H9 (cell line): ENCODE measurements at regions not wholly inside any gene's neighbourhood (a gene's known extent, or its start where the extent isn't known, plus 50 kb on each side); places are given as distances from the start of the nearest gene placed in this dataset.

Experiments
- DNase-seq: peaks from one replicate; pipeline ENCODE4 v3.0.0-alpha.2; 2017
- H2AFZ ChIP-seq: one replicate; pipeline ENCODE4 v1.6.1; 2013; ENCODE audit warnings: mild to moderate bottlenecking, low read length, control low read depth, moderate library complexity
- H2AK5ac ChIP-seq: 2 replicates; pipeline ENCODE4 v1.6.1; 2013; ENCODE audit warnings: low read length, control low read depth, mixed read lengths; ENCODE audit not compliant: insufficient read length
- H2BK120ac ChIP-seq: one replicate; pipeline ENCODE4 v1.6.1; 2013; ENCODE audit warnings: low read depth, mild to moderate bottlenecking, low read length, control low read depth, inconsistent platforms; ENCODE audit not compliant: poor library complexity, severe bottlenecking
- H2BK12ac ChIP-seq: 2 replicates; pipeline ENCODE4 v1.6.1; 2013; ENCODE audit warnings: low read length, control low read depth, mixed read lengths, low read depth; ENCODE audit not compliant: insufficient read length
- H2BK15ac ChIP-seq: 2 replicates; pipeline ENCODE4 v1.6.1; 2013; ENCODE audit warnings: low read depth, low read length, control low read depth
- H2BK20ac ChIP-seq: one replicate; pipeline ENCODE4 v1.6.1; 2013; ENCODE audit warnings: low read depth, mild to moderate bottlenecking, low read length, control low read depth, inconsistent platforms; ENCODE audit not compliant: poor library complexity, severe bottlenecking
- H2BK5ac ChIP-seq: 2 replicates; pipeline ENCODE4 v1.6.1; 2013; ENCODE audit warnings: low read length, control low read depth, mixed read lengths; ENCODE audit not compliant: insufficient read length
- H3K14ac ChIP-seq: 2 replicates; pipeline ENCODE4 v1.6.1; 2013; ENCODE audit warnings: low read length, control low read depth; ENCODE audit not compliant: insufficient read depth
- H3K18ac ChIP-seq: 2 replicates; pipeline ENCODE4 v1.6.1; 2013; ENCODE audit warnings: low read depth, mild to moderate bottlenecking, mixed read lengths, low read length, control low read depth; ENCODE audit not compliant: insufficient read length
- H3K23ac ChIP-seq: 2 replicates; pipeline ENCODE4 v1.6.1; 2013; ENCODE audit warnings: low read length, control low read depth, mixed read lengths, low read depth; ENCODE audit not compliant: insufficient read length
- H3K23me2 ChIP-seq: 2 replicates; pipeline ENCODE4 v1.6.1; 2013; ENCODE audit warnings: low read depth, mild to moderate bottlenecking, mixed read lengths, low read length, control low read depth; ENCODE audit not compliant: insufficient read length, poor library complexity, severe bottlenecking
- H3K27ac ChIP-seq: 2 replicates; pipeline ENCODE4 v1.5.1; 2013; ENCODE audit warnings: low read length, control low read depth, mixed read lengths, low read depth; ENCODE audit not compliant: insufficient read length
- H3K27me3 ChIP-seq: 2 replicates; pipeline ENCODE4 v1.6.1; 2013; ENCODE audit warnings: low read length, control low read depth, inconsistent platforms; ENCODE audit not compliant: insufficient read depth
- H3K4ac ChIP-seq: 2 replicates; pipeline ENCODE4 v1.6.1; 2013; ENCODE audit warnings: low read depth, mild to moderate bottlenecking, control low read depth, inconsistent platforms, low read length, moderate library complexity
- H3K4me1 ChIP-seq: 2 replicates; pipeline ENCODE4 v1.6.1; 2013; ENCODE audit warnings: low read length, control low read depth, inconsistent platforms; ENCODE audit not compliant: insufficient read depth
- H3K4me2 ChIP-seq: 2 replicates; pipeline ENCODE4 v1.6.1; 2013; ENCODE audit warnings: low read length, control low read depth, mixed read lengths; ENCODE audit not compliant: insufficient read length, insufficient read depth
- H3K56ac ChIP-seq: 2 replicates; pipeline ENCODE4 v1.6.1; 2013; ENCODE audit warnings: low read depth, mild to moderate bottlenecking, mixed read lengths, low read length, control low read depth; ENCODE audit not compliant: insufficient read length
- H3K79me1 ChIP-seq: 2 replicates; pipeline ENCODE4 v1.6.1; 2013; ENCODE audit warnings: low read depth, mild to moderate bottlenecking, moderate library complexity, low read length, control low read depth, inconsistent platforms; ENCODE audit not compliant: insufficient read depth, poor library complexity, severe bottlenecking
- H3K79me2 ChIP-seq: 2 replicates; pipeline ENCODE4 v1.6.1; 2013; ENCODE audit warnings: low read length, control low read depth, inconsistent platforms; ENCODE audit not compliant: insufficient read depth
- H3K9ac ChIP-seq: 2 replicates; pipeline ENCODE4 v1.6.1; 2013; ENCODE audit warnings: low read length, control low read depth, mixed read lengths; ENCODE audit not compliant: insufficient read length; ENCODE audit errors: extremely low read depth
- H3K9me3 ChIP-seq: one replicate; pipeline ENCODE4 v1.6.1; 2013; ENCODE audit warnings: low read depth, low read length, inconsistent platforms; ENCODE audit not compliant: control insufficient read depth
- H3T11ph ChIP-seq: one replicate; pipeline ENCODE4 v1.6.1; 2013; ENCODE audit warnings: mild to moderate bottlenecking, low read length, control low read depth, inconsistent platforms
- H4K20me1 ChIP-seq: one replicate; pipeline ENCODE4 v1.6.1; 2013; ENCODE audit not compliant: control insufficient read depth, insufficient read length, insufficient read depth
- H4K5ac ChIP-seq: 2 replicates; pipeline ENCODE4 v1.6.1; 2013; ENCODE audit warnings: low read depth, mild to moderate bottlenecking, mixed read lengths, low read length, control low read depth; ENCODE audit not compliant: insufficient read length
- H4K8ac ChIP-seq: replicated peaks from 2 replicates; pipeline ENCODE4 v1.6.1; 2013; ENCODE audit warnings: low read length, control low read depth, mixed read lengths, low read depth; ENCODE audit not compliant: insufficient read length
- H4K91ac ChIP-seq: 2 replicates; pipeline ENCODE4 v1.6.1; 2013; ENCODE audit warnings: low read depth, mild to moderate bottlenecking, moderate library complexity, mixed read lengths, low read length, control low read depth; ENCODE audit not compliant: insufficient read length
- H3K27ac Mint-ChIP-seq, 3 experiments: 2 replicates in 2 of 3; 3 replicates in 1 of 3; pipeline ENCODE4 v1.8.0; 2020 to 2021; ENCODE audit warnings: mixed read lengths in 3 of 3, mild to moderate bottlenecking in 1 of 3, moderate library complexity in 1 of 3
- H3K27me3 Mint-ChIP-seq: 2 replicates; pipeline ENCODE4 v1.8.0; 2021; ENCODE audit warnings: low read depth, mild to moderate bottlenecking, moderate library complexity, mixed read lengths
- H3K36me3 Mint-ChIP-seq, 3 experiments: 2 replicates in 2 of 3; 3 replicates in 1 of 3; pipeline ENCODE4 v1.8.0; 2020 to 2021; ENCODE audit warnings: low read depth in 3 of 3, mixed read lengths in 3 of 3; ENCODE audit not compliant: insufficient read depth in 1 of 3
- H3K4me1 Mint-ChIP-seq, 2 experiments: 2 replicates each; pipeline ENCODE4 v1.8.0; 2020; ENCODE audit warnings: mixed read lengths in 2 of 2
- H3K4me3 Mint-ChIP-seq, 2 experiments: 2 replicates in 1 of 2; 3 replicates in 1 of 2; pipeline ENCODE4 v1.8.0; 2020 to 2021; ENCODE audit warnings: mild to moderate bottlenecking in 2 of 2, mixed read lengths in 2 of 2, moderate library complexity in 1 of 2
- H3K9me3 Mint-ChIP-seq, 2 experiments: 2 replicates in 1 of 2; 3 replicates in 1 of 2; pipeline ENCODE4 v1.8.0; 2020; ENCODE audit warnings: mild to moderate bottlenecking in 2 of 2, mixed read lengths in 2 of 2, moderate library complexity in 1 of 2
- CTCF ChIP-seq: fragments of 200-600 bp; sonication (generic); conservative IDR thresholded peaks from 3 replicates; pipeline ENCODE4 v1.8.0; 2021; ENCODE audit warnings: antibody characterized with exemption, mild to moderate bottlenecking
- WGBS: extraction: QIAGEN DNeasy Blood & Tissue Kit; methylation state at CpG from one replicate; pipeline ENCODE4 v1.1.7; 2013; ENCODE audit warnings: missing lambda C conversion rate, low lambda C conversion rate, mixed read lengths; ENCODE audit not compliant: insufficient read length; ENCODE audit errors: extremely low coverage; 5-methylcytosine and 5-hydroxymethylcytosine counted together

GRCh38 chr18:46310675-46311345, 206.6 kb downstream of the HAUS1 start:
- DNase-seq: no peak
- H2BK15ac ChIP-seq: no peak overlapping the region
- H3K9me3 Mint-ChIP-seq: peaks cover 6 to 13% of the 10 kb centered on the region in 2 experiments; a peak in 4 of 5 replicates
- H4K5ac ChIP-seq: no peak overlapping the region
- no peak overlapping the region for H2BK120ac ChIP-seq
- H4K20me1 ChIP-seq: no peaks in the 10 kb centered on the region
- no peaks in the 10 kb centered on the region for H3K23me2 ChIP-seq
- H3K79me2 ChIP-seq: no peaks in the 10 kb centered on the region
- WGBS: no CpG with 5 or more reads among the region's 9 CpGs
- no peaks in the 10 kb centered on the region; the same call in 1 of the 2 replicates for H3K4me1 ChIP-seq
- no peak overlapping the region for H3K56ac ChIP-seq
- H3K18ac ChIP-seq: no peak overlapping the region
- H3K14ac ChIP-seq: no peak overlapping the region
- no peaks in the 10 kb centered on the region for H3K79me1 ChIP-seq
- no peak overlapping the region for H2AK5ac ChIP-seq
- no peak overlapping the region for H3K9ac ChIP-seq
- H3K9me3 ChIP-seq: no peaks in the 10 kb centered on the region
- H2BK5ac ChIP-seq: no peak overlapping the region
- H2AFZ ChIP-seq: no peak overlapping the region
- H2BK20ac ChIP-seq: no peak overlapping the region
- H2BK12ac ChIP-seq: no peak overlapping the region
- no peak overlapping the region for H3K4me3 Mint-ChIP-seq
- TF ChIP-seq CTCF: no peak
- H3K27me3 ChIP-seq: no peaks in the 10 kb centered on the region
- H3K27ac Mint-ChIP-seq: no peak overlapping the region
- H3K27me3 Mint-ChIP-seq: peaks cover 7% of the 10 kb centered on the region
- no peak overlapping the region for H3K4ac ChIP-seq
- no peak overlapping the region for H4K8ac ChIP-seq
- no peak overlapping the region for H3K23ac ChIP-seq
- H3K27ac ChIP-seq: no peak overlapping the region
- no peak overlapping the region for H4K91ac ChIP-seq
- H3K4me1 Mint-ChIP-seq: peaks cover 14 to 21% of the 10 kb centered on the region in 2 experiments
- H3T11ph ChIP-seq: no peak overlapping the region
- peaks cover 0 to 4% (median 3%) of the 10 kb centered on the region in 3 experiments; a peak in 2 of 7 replicates for H3K36me3 Mint-ChIP-seq
- H3K4me2 ChIP-seq: no peak overlapping the region
